HG03457 (cell line): ENCODE measurements at regions not wholly inside any gene's neighbourhood (a gene's known extent, or its start where the extent isn't known, plus 50 kb on each side); places are given as distances from the start of the nearest gene placed in this dataset.

Source experiments
- ATAC-seq: cut with Tn5 transposase; IDR thresholded peaks from one replicate; pipeline ENCODE4 v1.9.1; 2021; ENCODE audit warnings: moderate number of reproducible peaks; ENCODE audit not compliant: unreplicated experiment

DNA sequence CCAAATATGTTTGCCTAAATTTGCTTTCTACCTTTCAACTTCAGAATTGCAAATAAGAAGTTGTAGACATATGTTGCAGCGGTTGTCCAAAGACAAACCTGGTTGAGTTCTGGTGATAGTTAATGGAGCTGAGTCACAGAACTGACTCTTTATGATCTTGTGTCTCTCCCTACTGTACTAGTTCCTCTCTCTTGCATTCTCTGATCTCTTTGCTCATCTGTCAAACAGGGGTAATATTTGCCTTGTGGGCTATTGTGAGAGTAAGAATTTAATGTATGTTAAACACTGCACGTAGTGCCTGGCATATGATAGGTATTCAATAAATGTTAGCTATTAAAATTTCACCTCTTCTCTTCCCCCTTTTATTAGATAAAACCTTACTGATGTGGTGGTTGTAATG, 283.5 kb upstream of the RGS6 start:
- ATAC-seq, result no peak

- no peak for ATAC-seq
Measured at GRCh38 chr14:71650187-71650755, 282.0 kb upstream of the RGS6 start.

DNA sequence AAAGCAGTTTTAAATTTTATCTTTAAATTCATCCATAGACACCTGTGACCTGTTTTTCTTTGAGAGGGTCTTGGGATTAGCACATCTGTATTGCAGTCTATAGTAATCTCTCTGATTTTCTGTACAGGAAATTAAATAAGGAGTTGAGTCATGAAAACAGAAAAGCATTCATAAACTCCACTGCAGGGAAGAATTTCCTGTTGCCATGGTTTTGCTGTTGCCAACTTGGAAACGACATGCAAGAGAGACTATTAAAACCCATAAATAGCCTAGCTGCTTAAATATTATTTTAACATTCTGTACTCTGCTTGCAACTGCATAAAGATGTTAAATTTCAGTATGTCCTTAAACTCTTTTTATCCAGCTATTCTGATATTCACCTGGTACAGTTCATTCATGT, 281.0 kb upstream of the RGS6 start:
- no peak for ATAC-seq

GRCh38 chr14:71652368-71652767, 279.9 kb upstream of the RGS6 start:
- no peak for ATAC-seq

DNA sequence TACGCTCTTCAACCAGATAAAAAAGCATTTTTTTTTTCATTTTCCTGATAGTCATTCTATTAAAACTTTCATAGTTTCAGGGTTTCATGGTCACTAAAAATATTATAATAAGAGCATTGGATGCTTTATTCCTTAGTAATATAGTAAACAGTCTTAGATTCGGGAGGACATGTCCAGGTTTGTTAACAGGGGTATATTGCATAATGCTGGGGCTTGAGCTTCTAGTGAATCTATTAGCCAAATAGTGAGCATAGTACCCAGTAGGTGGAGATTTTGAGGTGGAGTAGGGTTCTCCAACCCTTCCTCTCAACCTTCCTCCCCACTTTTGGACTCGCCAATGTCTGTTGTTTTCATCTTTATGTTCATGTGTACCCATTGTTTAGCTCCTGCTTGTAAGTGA, 277.4 kb upstream of the RGS6 start:
- ATAC-seq, result no peak

- ATAC-seq, result no peak
Measured at GRCh38 chr14:71658261-71658860, 273.9 kb upstream of the RGS6 start.

DNA sequence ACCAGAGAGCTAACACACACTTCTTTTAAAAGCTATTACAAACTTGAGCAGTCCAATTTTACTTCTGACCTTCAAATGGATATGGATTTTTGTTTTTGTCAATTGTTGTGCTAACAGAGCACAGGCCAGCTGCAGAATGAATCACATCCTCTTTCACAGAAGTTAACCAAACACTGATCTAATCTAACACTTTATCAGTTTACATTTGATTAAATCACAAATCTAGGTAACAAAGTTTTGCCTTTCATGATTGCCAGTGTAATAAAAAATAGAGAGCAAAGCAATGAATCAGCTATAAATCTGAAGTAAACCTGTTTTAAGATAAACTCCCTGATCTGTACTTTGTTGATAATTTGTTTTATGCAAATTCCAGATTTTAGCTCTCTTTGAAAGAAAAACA, 273.1 kb upstream of the RGS6 start:
- ATAC-seq, result no peak

- no peak for ATAC-seq
Measured at GRCh38 chr14:71661441-71661840, 270.8 kb upstream of the RGS6 start.

- ATAC-seq, result no peak
Measured at GRCh38 chr14:71662291-71662790, 269.9 kb upstream of the RGS6 start.

GRCh38 chr14:71665157-71665556, 267.1 kb upstream of the RGS6 start:
- ATAC-seq, result no peak

DNA sequence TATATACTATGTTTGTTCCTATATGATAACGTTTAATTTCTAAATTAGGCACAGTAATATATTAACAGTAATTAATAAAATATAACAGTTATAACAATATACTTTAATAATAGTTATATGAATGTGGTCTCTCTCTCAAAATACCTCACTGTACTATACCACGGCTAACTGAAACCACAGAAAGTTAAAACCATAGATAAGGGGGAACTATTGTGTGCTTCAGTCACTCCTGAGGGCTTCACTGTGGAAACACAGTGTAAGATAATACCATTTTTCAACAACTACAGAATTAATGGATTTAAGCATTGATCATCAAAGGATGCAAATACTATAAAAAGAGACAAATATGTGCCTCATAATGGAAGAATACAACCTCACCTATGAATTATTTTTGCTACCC, 266.4 kb upstream of the RGS6 start:
- no peak for ATAC-seq

DNA sequence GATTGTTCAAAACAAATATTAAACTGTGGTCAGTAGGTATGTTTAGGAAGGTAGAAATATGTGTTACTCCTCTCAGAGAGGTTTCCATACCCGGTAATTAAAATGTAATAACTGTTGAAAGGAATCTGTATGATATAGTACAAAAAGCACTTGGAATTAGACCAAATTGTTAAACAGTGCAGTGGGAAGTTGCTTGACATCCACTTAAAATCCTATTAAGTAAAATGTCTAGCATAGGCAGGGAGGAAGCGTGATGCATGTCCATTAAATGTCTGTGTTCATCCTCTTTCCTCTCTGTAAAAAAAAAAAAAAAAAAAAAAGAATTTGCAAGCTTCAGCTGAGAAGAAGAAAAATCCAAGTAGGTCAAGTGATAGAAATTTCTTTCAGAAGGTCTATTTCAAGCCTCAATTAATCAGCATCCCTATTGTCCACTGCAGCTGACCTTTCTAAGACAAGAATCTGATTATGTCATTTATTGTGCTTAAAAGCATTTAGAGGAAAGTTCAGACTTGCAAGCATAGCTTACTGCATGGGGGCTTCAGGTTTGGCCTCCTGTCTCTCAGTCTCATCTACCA, 265.6 kb upstream of the RGS6 start:
- ATAC-seq, result no peak

DNA sequence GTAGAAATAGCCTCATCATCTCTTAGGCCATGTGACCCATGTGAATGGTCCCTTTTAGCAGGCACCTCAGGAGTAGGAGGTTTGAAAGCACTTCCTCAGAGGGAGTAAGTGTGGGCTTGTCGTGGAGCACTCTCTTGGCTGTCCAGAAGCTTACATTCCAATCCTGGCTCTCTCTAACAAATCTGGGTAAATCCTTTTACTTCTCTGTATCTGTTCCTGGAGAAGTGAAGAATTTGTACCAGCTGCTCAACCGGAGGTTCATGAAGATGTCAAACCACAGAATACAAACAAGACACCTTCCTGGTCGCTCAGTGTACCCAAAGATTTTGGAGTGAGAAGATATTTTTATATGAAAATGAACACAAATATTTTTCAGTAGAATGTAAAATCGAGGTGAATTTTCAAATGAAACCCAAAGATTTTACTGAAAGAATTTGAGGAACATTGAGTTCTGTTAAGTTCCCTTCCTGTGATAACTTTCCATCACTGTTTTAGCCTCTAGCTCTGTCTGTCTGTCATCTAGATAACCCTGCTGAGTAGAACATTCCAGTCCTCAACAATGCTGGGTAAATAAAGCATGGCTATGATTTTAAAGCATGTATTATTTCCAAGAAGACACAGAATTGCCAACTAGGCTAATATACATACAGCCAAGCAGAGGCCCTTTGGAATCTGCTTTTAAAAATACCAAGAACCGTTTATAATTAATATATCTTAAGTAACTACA, 263.9 kb upstream of the RGS6 start:
- no peak for ATAC-seq

GRCh38 chr14:71672596-71672995, 259.6 kb upstream of the RGS6 start:
- ATAC-seq, result no peak

DNA sequence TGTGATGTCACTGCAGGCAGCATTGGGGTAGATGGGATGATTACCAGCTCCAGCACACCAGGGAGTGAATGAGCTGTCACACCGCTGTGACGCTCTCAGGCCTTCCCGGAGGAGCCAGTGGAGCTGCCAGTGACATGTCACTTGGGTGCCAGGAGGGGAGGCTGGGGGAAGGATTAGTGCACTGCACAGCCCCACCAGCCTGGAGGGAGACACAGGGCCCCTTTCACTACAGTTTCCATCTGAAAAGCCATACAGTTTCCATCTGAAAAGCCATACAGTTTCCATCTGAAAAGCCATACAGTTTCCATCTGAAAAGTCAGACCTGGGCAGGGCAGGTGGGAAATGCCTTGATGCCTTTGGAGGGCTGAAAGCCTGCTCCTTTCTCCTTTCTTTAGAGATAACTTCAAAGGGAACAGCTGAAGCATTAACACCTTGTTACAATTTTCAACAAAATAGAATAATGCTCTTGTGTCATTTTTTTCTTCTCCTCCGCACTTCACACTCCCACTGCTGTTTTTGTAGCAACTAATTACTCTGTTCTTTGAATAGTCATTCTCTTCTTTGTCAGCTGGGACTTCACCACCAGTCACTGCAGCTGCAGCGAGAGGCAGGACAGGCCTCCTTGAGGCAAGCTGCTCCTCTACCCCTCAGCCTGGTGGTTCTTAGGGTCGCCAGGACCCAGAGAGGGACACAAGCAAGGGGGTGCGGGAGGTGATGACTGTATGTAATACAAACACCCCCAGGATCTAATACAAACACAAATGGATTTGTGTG, 256.9 kb upstream of the RGS6 start:
- ATAC-seq, result no peak

- ATAC-seq, result no peak
Measured at GRCh38 chr14:71675900-71676287, 256.3 kb upstream of the RGS6 start.

DNA sequence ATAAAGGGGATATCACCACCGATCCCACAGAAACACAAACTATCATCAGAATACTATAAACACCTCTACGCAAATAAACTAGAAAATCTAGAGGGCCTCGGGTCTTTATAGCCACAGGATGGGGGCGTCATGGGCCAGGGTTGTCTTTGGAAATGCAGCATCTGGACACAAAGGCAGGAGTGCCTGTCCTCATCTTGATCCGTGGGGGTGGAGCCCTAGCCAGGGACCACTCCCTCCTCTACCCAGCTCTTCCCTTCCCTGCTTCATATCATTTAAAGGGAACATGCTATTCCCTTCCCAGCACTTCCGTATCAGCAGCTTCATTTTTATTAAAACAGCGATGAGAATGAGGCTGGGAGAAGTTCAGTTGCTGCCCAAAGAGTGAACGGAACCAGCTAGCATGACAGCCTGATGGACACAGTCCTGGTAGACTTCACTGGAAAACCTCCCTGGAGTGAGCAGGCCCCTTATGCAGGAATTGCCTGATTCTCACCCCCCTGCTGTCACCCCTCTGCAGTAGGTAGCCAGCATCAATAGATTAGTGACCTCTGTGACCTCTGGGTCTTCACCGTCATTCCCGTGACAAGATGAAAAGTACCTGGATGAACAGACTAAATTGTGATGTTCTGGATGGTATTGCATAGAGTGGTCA, 251.4 kb upstream of the RGS6 start:
- ATAC-seq, result no peak

- ATAC-seq, result no peak
Measured at GRCh38 chr14:71682337-71682736, 249.9 kb upstream of the RGS6 start.

DNA sequence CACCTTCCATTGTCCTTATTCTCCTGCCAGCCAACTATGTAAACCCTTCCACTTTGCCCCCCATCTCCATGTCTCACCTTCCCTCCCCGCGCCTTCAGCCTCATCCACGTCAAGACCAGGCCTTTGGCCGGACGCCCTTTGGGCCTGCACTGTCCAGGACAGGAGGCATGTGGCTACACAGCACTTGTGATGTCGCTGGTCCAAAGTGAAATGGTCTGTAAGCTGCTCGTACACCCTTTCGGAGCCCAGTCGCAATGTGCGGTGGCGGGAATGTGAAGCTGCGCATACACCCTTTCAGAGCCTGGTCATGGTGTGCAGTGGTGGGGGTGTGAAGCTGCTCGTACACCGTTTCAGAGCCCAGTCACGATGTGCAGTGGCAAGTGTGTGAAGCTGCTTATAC, 247.9 kb upstream of the RGS6 start:
- no peak for ATAC-seq

DNA sequence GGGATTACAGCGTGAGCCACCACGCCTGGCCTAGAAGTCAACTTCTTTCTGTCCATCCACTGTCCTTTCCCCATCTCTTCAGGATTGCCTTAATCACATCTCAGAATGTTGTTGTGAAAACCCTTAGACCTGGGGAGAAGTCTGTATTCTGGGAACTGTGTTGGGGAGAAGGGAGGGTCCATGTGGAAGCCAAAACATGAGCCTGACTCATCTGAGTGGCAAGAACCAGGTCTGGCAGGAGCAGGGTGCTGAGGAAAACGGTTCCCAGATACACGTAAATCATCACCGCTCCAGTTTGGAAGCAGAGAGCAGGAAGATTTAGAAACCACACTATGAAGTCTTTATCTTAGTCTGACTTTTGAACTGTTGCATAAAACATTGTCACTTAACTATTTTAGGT, 245.6 kb upstream of the RGS6 start:
- ATAC-seq, result no peak
